CD4-positive, CD25-positive, alpha-beta regulatory T cell (primary cell): ENCODE measurements at regions not wholly inside any gene's neighbourhood (a gene's known extent, or its start where the extent isn't known, plus 50 kb on each side); places are given as distances from the start of the nearest gene placed in this dataset.
"Not testable (repeated sequence)": the region's sequence is repeated elsewhere in the genome, so short reads cannot be mapped to it uniquely, and the experiment has no call there.

Experiments used
- ATAC-seq, 2 donors: fragments of 150-1000 bp; cut with Tn5 transposase; one replicate each; pipeline ENCODE4 v1.10.0; 2021; ENCODE audit warnings: low read depth in 2 of 2, moderate number of reproducible peaks in 2 of 2, moderate library complexity in 1 of 2
- DNase-seq, 3 donors: peaks; one replicate each; pipeline versions ENCODE4 v3.0.0 to v3.0.0-alpha.2; 2012 to 2022; ENCODE audit warnings: mixed read lengths in 1 of 3
- H3K27ac ChIP-seq: one replicate; pipeline ENCODE4 v1.7.0; 2013; ENCODE audit warnings: mild to moderate bottlenecking, low read length; ENCODE audit not compliant: insufficient read depth, poor library complexity, severe bottlenecking
- H3K27me3 ChIP-seq: one replicate; pipeline ENCODE4 v1.7.0; 2013; ENCODE audit warnings: low read length; ENCODE audit not compliant: control insufficient read depth, insufficient read depth
- H3K36me3 ChIP-seq: one replicate; pipeline ENCODE4 v1.7.0; 2013; ENCODE audit warnings: mild to moderate bottlenecking, low read length, moderate library complexity; ENCODE audit not compliant: control insufficient read depth, insufficient read depth
- H3K4me1 ChIP-seq: 2 replicates; pipeline ENCODE4 v1.7.0; 2013; ENCODE audit warnings: mild to moderate bottlenecking, low read length; ENCODE audit not compliant: insufficient read depth, control insufficient read depth, poor library complexity, severe bottlenecking
- H3K4me3 ChIP-seq: one replicate; pipeline ENCODE4 v1.7.0; 2013; ENCODE audit warnings: low read depth, mild to moderate bottlenecking, low read length, moderate library complexity
- H3K9me3 ChIP-seq, 2 experiments: 1 replicate in 1 of 2; 2 replicates in 1 of 2; pipeline ENCODE4 v1.7.0; 2013; ENCODE audit warnings: low read length in 2 of 2, mild to moderate bottlenecking in 1 of 2, moderate library complexity in 1 of 2; ENCODE audit not compliant: control insufficient read depth in 2 of 2
- H3K27ac Mint-ChIP-seq, 3 donors: one replicate each; pipeline ENCODE4 v1.8.0; 2020 to 2022; ENCODE audit warnings: mild to moderate bottlenecking in 3 of 3, mixed read lengths in 3 of 3, moderate library complexity in 2 of 3
- H3K27me3 Mint-ChIP-seq: one replicate; pipeline ENCODE4 v1.8.0; 2022; ENCODE audit warnings: mild to moderate bottlenecking, mixed read lengths
- H3K36me3 Mint-ChIP-seq: one replicate; pipeline ENCODE4 v1.8.0; 2020; ENCODE audit warnings: mixed read lengths
- H3K4me1 Mint-ChIP-seq, 4 donors: one replicate each; pipeline ENCODE4 v1.8.0; 2020 to 2022; ENCODE audit warnings: mixed read lengths in 4 of 4, mild to moderate bottlenecking in 1 of 4
- H3K4me3 Mint-ChIP-seq, 4 donors: one replicate each; pipeline ENCODE4 v1.8.0; 2020 to 2022; ENCODE audit warnings: mild to moderate bottlenecking in 4 of 4, mixed read lengths in 4 of 4, moderate library complexity in 3 of 4
- H3K9me3 Mint-ChIP-seq, 7 donors: one replicate each; pipeline ENCODE4 v1.8.0; 2020 to 2022; ENCODE audit warnings: mixed read lengths in 7 of 7, mild to moderate bottlenecking in 3 of 7, moderate library complexity in 2 of 7

DNA sequence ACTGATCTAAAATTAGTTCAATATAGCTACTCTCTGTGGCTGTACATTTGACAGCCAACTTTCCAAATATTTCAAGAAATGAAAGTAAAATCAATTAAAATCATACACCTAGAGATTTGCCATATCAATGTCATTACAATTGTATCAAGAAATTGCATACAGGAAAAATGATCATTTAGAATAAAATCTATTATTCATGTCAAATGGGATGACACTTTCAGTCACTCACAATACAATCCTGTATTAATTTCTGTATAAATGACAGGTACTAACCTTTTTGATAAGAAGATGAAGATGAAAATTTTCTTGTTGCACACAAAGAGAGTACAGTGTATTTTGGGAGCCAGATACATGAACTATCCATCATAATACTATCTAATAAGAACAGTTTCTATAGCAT, 1588.9 kb upstream of the PRMT6 start:
- Histone ChIP-seq H3K36me3 (no peaks in the 10 kb centered on the region), H3K9me3 (peaks cover 3 to 6% of the 10 kb centered on the region in 2 experiments), H3K4me1 (no peaks in the 10 kb centered on the region), H3K27ac (no peak overlapping the region), H3K4me3 (no peak overlapping the region), H3K27me3 (no peaks in the 10 kb centered on the region)
- no peaks in the 10 kb centered on the region for H3K4me1 Mint-ChIP-seq
- peaks cover 1 to 14% (median 7%) of the 10 kb centered on the region in 7 donors for H3K9me3 Mint-ChIP-seq
- no peak overlapping the region for H3K27ac Mint-ChIP-seq
- no peaks in the 10 kb centered on the region for H3K27me3 Mint-ChIP-seq
- no peak for ATAC-seq
- DNase-seq = no peak
- no peaks in the 10 kb centered on the region for H3K36me3 Mint-ChIP-seq
- H3K4me3 Mint-ChIP-seq = no peak overlapping the region

DNA sequence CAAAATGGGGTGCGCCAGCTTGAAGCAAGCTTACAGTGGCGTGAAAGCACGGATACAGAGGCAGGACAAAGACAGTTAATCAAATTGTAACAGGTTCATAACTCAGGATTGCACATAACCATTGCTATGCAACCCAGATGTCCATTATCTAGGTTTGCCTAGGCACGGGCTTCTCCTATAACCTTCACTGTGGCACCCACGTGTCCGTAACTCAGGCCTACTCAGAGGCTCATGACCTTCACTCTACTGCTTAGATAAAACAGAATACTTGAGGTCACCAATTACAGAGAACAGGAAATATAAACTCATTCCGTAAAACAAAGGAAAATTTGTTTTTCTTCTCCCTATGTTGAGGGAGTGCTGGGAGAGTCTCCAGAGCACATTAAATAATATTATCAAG, 1585.9 kb upstream of the PRMT6 start:
- H3K4me1 Mint-ChIP-seq, H3K9me3 ChIP-seq, DNase-seq, H3K36me3 Mint-ChIP-seq, H3K27me3 ChIP-seq, H3K27ac Mint-ChIP-seq, H3K27ac ChIP-seq, H3K4me1 ChIP-seq, ATAC-seq, H3K36me3 ChIP-seq, H3K4me3 Mint-ChIP-seq, H3K27me3 Mint-ChIP-seq, H3K4me3 ChIP-seq: not testable (repeated sequence)
- peaks cover 1 to 12% (median 9%) of the 10 kb centered on the region in 7 donors for H3K9me3 Mint-ChIP-seq

DNA sequence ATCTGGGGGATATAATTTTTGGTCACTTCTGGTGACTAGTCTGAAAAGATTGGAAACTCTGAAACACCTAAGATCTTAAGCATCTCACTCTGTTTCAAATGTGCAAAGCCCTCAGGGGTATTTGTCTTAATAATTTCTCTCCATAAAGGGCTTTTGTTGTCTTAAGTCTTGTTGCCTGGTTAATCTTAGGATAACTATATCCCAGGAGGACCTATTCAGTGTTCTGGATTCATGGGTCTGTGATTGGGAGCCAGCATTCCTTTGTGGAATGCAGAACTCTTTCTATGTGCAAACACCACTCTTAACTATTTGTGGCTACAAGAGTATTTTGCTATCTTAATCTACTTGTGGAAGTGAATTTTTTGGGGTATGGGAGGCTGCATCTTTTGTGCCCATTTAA, 1573.0 kb upstream of the PRMT6 start:
- H3K4me1 Mint-ChIP-seq = no peaks in the 10 kb centered on the region
- no peak overlapping the region for H3K4me3 Mint-ChIP-seq
- no peak for ATAC-seq

DNA sequence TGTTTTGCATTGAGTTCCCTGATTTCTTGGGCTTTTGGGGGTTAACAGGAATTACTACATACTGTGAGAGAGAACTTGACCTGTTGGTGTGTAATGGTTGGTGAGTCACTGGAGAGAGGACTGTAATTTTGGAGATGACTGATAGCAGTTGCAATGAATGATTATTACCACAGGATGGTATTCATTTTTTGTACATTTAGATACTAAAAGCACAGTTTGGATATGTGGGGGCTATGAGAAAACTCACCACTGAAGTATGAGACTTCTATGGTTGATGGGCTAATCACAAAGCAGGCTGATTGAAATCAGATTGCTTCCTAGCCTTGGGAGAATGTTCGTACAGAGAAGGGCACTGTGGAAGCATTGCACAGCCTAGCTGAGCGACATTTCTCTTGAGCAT, 1571.3 kb upstream of the PRMT6 start:
- Histone ChIP-seq H3K27me3 (no peaks in the 10 kb centered on the region), H3K36me3 (no peaks in the 10 kb centered on the region), H3K9me3 (peaks cover 8 to 10% of the 10 kb centered on the region in 2 experiments), H3K4me3 (no peak overlapping the region), H3K4me1 (no peaks in the 10 kb centered on the region), H3K27ac (no peak overlapping the region)
- H3K4me1 Mint-ChIP-seq = no peaks in the 10 kb centered on the region
- H3K9me3 Mint-ChIP-seq = peaks cover 0 to 43% (median 8%) of the 10 kb centered on the region in 7 donors
- no peak overlapping the region for H3K27ac Mint-ChIP-seq
- no peaks in the 10 kb centered on the region for H3K27me3 Mint-ChIP-seq
- H3K4me3 Mint-ChIP-seq = peak overlapping the region in 1 of 4 donors; percentile 44
- DNase-seq = no peak
- no peak for ATAC-seq
- H3K36me3 Mint-ChIP-seq = no peaks in the 10 kb centered on the region

More for the DNA sequence above, 1573.0 kb upstream of the PRMT6 start:
- no peaks in the 10 kb centered on the region for H3K36me3 ChIP-seq
- Mint-ChIP-seq H3K36me3 (no peaks in the 10 kb centered on the region), H3K27me3 (no peaks in the 10 kb centered on the region), H3K27ac (no peak overlapping the region), H3K9me3 (peaks cover 0 to 42% (median 5%) of the 10 kb centered on the region in 7 donors)
- no peak overlapping the region for H3K27ac ChIP-seq
- no peak overlapping the region for H3K4me3 ChIP-seq
- DNase-seq = no peak
- H3K27me3 ChIP-seq = no peaks in the 10 kb centered on the region
- peaks cover 7 to 8% of the 10 kb centered on the region in 2 experiments for H3K9me3 ChIP-seq
- no peaks in the 10 kb centered on the region for H3K4me1 ChIP-seq

DNA sequence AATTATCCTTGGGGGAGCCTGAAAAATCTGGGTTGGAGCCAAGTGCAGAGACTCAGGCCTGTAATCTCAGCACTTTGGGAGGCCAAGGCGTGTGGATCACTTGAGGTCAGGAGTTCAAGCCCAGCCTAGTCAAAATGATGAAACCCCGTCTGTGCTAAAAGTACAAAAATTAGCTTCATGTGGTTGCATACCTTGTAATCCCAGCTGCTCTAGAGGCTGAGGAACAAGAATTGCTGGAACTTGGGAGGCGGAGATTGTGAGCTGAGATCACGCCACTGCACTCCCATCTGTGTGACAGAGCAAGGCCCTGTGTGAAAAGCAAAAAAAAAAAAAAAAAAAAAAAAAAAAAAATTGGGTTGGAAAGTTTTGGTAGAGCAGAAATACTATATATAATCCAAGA, 1563.6 kb upstream of the PRMT6 start:
- Mint-ChIP-seq H3K27me3 (no peaks in the 10 kb centered on the region), H3K4me3 (no peak overlapping the region)
- no peak overlapping the region for H3K4me3 ChIP-seq

DNA sequence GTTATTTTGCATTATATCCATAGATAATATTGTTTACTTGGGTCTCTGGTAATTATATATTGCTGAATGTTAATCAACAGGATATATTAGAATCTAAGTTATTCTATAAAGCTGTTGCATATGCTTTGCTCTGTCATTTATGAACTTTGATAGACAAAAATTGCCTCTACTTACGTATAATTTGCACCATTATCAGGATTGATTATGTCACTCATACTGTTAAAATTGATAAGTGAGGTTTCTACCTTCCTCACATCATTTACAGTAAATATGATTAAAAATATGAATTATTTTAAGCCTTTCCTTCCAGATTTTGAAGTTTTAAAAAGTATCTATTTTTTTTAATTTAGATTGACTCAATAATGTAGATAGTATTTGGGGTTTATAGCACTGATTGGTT, 1540.4 kb upstream of the PRMT6 start:
- ATAC-seq (no peak), DNase-seq (no peak)
- Histone ChIP-seq H3K27me3 (no peaks in the 10 kb centered on the region), H3K27ac (no peak overlapping the region), H3K36me3 (no peaks in the 10 kb centered on the region), H3K4me3 (no peak overlapping the region), H3K4me1 (no peaks in the 10 kb centered on the region), H3K9me3 (no peaks in the 10 kb centered on the region)
- Mint-ChIP-seq H3K27me3 (no peaks in the 10 kb centered on the region), H3K36me3 (no peaks in the 10 kb centered on the region), H3K9me3 (peaks cover 0 to 11% (median 4%) of the 10 kb centered on the region in 7 donors), H3K4me3 (no peak overlapping the region), H3K27ac (no peak overlapping the region), H3K4me1 (no peaks in the 10 kb centered on the region)

More for the DNA sequence above, 1563.6 kb upstream of the PRMT6 start:
- Mint-ChIP-seq H3K4me1 (no peaks in the 10 kb centered on the region), H3K9me3 (peaks cover 0 to 34% (median 9%) of the 10 kb centered on the region in 7 donors), H3K36me3 (no peaks in the 10 kb centered on the region), H3K27ac (no peak overlapping the region)
- no peaks in the 10 kb centered on the region for H3K36me3 ChIP-seq
- peaks cover 0 to 3% of the 10 kb centered on the region in 2 experiments for H3K9me3 ChIP-seq
- H3K4me1 ChIP-seq = no peaks in the 10 kb centered on the region
- DNase-seq (no peak), ATAC-seq (no peak)
- H3K27ac ChIP-seq = no peak overlapping the region
- H3K27me3 ChIP-seq = no peaks in the 10 kb centered on the region

DNA sequence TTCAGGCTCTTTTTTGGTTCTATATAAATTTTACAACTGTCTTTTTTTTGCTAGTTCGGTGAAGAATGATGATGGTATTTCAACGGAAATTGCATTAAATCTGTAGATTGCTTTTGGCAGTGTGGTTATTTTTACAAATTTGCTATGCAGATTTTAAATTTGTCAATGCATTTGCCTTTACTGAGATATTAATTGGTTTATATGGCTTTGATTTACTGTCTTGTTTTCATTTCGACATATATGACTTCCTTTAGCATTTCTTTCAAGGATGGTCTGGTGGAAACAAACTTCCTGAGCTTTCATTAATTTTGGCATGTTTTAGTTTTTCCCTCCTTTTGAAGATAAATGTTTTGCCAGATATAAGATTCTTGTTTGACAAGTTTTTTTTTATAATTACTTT, 1522.5 kb upstream of the PRMT6 start:
- no peaks in the 10 kb centered on the region for H3K27me3 ChIP-seq
- DNase-seq = no peak
- H3K4me3 ChIP-seq = no peak overlapping the region
- Mint-ChIP-seq H3K27me3 (no peaks in the 10 kb centered on the region), H3K4me1 (no peaks in the 10 kb centered on the region), H3K4me3 (no peak overlapping the region), H3K27ac (no peak overlapping the region), H3K36me3 (no peaks in the 10 kb centered on the region), H3K9me3 (peaks cover 5 to 32% (median 11%) of the 10 kb centered on the region in 7 donors)
- H3K27ac ChIP-seq = no peak overlapping the region
- no peak for ATAC-seq
- peaks cover 3 to 8% of the 10 kb centered on the region in 2 experiments for H3K9me3 ChIP-seq
- H3K4me1 ChIP-seq = no peaks in the 10 kb centered on the region
- H3K36me3 ChIP-seq = no peaks in the 10 kb centered on the region

DNA sequence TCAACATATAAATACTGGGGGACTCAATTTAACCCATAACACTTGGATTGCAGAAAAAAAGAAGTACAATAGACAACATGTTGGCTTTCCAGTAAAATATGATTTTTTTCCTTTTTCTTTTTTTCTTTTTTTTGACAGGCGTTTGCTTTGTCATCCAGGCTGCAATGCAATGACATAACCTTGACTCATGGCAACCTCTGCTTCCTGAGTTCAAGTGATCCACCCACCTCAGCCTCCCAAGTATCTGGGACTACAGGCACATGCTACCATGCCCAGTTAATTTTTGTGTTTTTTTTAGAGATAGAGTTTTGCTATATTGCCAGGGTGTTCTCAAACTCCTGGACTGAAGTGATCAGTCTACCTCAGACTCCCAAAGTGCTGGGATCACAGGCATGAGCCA, 1512.0 kb upstream of the PRMT6 start:
- Mint-ChIP-seq H3K4me3 (no peak overlapping the region), H3K9me3 (peaks cover 0 to 25% (median 6%) of the 10 kb centered on the region in 7 donors), H3K27ac (no peak overlapping the region), H3K4me1 (no peaks in the 10 kb centered on the region), H3K27me3 (no peaks in the 10 kb centered on the region), H3K36me3 (no peaks in the 10 kb centered on the region)
- H3K9me3 ChIP-seq = peaks cover 0 to 4% of the 10 kb centered on the region in 2 experiments
- no peak overlapping the region for H3K4me3 ChIP-seq
- no peaks in the 10 kb centered on the region for H3K4me1 ChIP-seq
- DNase-seq = no peak
- no peaks in the 10 kb centered on the region for H3K27me3 ChIP-seq
- H3K27ac ChIP-seq = no peak overlapping the region
- ATAC-seq = no peak
- H3K36me3 ChIP-seq = no peaks in the 10 kb centered on the region
